CD4-positive, alpha-beta T cell treated with Interleukin-12 subunit alpha and Interleukin-12 subunit beta, for 1 hour (primary cell): ENCODE measurements at regions not wholly inside any gene's neighbourhood (a gene's known extent, or its start where the extent isn't known, plus 50 kb on each side); places are given as distances from the start of the nearest gene placed in this dataset.
"Not testable (repeated sequence)": the region's sequence is repeated elsewhere in the genome, so short reads cannot be mapped to it uniquely, and the experiment has no call there.

Experiments
- DNase-seq: peaks from one replicate; pipeline ENCODE4 v3.0.0-alpha.2; 2020

DNA sequence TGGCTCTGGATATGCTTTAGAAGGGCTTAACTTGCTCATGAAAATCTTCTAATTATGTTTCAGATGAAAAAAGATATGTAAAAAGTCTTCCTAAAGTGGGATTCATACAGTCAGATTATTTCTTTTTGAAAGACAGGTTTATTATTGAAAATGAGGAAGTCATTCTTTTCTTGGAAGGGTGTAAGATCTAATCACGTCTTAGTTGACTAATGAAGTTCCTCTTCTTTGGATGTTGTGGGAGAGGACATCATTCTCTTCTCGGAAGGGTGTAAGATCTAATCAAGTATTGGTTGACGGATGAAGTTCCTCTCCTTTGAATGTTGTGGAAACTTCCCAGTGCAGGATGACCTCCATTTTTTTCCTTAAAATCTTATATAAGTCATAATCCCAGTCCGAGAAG lies 74.9 kb downstream of the ALG10 start:
- DNase-seq: no peak

DNA sequence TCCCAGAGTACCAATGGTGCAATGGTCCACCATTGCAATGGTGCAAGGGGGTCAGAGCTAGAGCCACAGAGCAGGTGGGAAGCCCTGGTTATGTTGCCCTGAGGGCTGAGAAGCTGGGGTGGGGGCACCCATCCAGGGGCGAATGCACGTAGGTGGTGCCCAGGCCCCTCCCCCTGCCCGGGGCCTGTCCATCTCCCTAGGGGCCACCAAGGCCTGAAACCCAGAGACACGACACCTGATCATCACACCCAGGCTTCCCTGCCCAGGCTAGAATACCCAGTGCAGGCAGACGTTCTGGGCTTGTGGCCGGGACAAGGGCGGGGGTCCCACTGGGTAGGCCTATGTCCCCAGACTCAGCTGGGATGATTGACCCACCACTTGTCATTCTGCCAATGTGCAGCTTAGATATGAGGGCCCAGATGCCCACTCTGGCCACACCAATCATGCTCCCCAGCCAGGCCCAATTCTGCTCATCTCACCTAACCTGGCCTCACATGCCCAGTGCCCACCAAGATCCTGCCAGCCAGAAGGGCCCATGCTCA lies 83.2 kb downstream of the ALG10 start:
- no peak for DNase-seq

DNA sequence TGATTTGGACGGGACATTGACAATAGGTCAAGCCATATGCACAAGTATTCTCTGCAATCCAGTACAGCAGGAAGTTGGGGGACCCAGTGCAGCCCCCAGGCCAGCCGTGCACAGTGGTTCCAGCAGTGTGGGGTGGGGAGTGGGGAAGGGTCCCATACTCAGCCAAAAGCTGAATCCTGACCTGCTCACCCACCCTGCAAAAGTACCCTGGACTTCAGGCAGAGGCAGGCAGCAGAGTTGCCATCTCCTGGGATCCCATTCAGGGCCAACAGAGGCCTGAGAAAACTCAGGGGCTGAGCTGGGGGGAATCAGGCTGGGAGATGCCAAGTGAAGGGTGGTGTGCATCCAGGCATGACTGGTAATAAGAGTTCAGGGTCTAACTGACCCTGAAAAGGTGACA lies 83.9 kb downstream of the ALG10 start:
- no peak for DNase-seq

DNA sequence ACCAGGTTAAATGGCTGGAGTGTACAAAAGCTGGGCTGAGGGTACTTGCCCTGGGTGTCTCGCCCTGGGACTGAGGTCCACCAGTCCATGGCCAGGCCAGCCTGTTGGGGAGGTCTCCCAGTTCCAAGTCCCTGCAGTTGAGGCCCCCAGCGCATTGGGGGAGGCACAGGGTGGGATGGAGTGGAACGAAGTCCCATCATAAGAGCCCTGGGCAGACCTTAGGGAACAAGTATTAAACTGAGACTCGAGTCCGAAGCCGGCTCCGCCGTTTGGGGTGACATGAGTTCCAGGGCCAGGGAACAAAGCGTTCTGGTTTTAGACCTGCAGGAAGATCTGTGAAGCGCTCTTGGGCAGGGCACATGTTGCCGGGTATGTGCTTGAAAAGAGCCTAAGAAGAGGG lies 84.7 kb downstream of the ALG10 start:
- DNase-seq: no peak

DNA sequence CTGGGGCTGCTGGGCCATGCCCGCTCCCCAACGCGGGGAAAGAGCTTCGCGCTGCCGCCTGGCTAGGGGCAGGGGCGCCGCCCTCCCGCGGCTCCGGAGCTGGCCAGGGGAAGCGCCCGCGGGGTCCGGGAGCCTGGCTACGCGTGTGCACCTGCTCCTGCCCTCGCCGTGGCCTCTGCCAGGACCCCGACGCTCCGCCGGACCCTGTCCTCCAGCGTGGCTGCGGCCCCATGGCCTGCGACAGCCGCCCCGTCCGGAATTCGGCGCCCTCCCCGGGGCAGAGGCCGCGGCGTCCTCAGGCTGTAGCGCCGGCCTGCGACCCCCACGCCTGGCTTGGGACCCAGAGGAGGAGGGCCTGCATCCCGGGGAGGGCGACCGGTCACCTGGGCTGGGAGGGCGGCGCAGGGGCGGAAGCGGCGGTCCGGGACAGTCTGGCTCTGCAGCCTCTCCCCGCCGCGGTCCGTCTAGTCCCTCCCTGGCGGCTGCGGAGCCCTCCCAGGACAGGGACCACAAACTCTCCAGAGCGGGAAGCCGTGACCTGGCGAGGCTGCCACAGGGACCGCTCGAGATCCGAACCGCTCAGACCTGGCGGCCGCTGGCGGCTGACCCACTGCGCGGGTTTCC lies 85.6 kb downstream of the ALG10 start:
- DNase-seq: no peak

DNA sequence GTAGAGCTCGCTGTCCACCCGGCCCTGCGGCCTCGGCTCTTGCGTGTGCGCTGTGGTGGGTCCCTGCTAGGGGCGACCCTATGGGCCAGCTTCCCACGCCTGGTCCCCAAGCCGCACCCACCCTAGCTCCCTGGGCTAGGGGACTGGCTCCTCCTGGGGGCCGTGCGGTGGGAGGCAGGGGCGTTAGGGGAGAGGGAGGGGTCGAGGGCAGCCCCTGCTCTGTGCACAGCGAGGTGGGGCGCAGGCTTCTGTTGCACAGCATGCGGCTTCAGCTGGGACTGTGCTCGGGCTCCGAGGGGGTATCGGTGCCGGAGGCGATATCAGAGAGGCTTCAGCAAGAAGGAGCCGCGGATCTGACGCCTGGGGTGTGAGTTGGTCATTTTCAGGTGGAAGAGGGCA lies 86.1 kb downstream of the ALG10 start:
- DNase-seq: no peak

DNA sequence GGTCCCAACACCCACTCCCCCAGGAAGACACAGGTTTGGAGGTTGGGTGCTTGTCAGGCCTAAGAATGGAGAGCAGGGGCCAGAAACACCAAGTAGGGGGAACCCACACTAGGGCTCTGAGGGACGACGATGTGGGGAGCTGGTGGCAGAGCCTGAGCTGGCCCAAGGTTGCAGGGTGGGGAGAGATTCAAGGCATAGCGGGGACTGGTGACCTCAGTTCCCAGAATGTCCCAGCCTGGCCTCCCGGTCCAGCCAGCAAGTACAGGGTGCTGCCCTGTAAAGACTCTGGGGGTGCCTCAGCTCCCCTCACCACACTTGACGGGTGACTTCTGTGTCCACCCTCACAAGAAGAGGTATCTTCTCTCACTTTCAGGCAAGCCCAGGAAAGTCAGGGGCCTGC lies 86.7 kb downstream of the ALG10 start:
- DNase-seq: no peak

DNA sequence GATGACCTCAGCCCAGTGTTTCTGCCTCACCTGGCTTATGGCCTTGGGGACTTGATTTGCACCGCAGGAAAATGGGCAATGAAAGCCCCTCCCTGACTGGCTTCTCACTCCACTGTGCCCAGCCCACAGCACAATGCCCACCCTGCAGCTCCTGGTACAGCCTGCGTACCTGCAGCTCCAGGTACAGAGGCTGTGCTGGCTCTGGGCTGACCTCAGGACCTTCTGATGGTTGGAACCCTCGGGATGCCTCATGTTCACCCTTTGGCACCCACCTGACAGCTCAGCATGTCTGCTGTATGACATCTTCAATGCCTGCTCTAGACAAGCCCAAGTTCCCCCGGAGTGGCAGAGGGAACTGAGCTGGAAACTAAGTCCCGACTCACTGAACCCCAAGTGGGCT lies 87.1 kb downstream of the ALG10 start:
- no peak for DNase-seq

DNA sequence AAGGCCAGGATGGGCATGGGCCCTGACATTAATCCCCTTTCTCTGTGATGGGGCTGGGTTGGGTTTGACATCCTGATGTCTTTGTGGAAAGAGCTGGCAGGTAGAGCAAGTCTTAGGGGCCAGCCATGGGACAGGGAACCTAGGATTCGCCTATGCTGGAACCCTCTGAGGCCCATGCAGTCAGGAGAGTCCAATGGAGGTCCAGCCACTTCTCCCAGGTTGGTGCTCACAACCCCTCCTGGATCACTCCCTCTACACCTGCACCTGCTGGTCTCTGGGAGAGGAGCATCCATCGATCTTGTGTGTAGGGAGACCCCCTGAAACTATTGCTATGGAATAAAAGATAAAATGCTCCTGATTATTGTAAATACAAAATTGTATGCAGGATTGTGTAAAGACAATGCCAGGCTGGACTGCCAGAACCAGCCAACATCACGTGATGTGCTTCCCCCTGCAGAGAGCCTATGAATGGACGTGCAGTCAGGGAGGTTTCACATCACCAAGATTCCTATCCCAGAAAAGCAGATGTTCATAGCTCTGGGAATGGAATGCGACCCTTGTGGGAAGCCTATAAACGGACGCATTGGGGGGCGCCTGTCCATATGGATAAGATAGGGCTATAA lies 87.7 kb downstream of the ALG10 start:
- DNase-seq: not testable (repeated sequence)

DNA sequence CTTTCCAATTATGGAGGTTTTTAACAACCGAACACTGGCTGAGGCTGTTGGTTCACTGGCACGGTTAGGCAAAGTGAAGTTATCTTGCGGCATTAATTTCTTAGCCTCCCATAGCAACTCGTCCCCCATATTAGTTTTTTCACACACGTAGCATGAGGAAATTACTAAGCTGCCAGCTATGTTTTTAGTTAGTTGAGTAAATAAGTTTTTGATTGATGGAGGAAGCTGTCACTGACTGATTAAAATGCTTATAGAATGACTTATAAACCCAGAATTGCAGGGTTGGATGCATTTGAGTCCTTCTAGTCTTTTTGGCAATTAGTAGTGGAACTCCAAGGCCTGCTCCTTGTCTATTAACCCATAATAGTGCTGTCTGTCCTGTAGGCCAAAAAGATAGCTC lies 97.1 kb downstream of the ALG10 start:
- no peak for DNase-seq

DNA sequence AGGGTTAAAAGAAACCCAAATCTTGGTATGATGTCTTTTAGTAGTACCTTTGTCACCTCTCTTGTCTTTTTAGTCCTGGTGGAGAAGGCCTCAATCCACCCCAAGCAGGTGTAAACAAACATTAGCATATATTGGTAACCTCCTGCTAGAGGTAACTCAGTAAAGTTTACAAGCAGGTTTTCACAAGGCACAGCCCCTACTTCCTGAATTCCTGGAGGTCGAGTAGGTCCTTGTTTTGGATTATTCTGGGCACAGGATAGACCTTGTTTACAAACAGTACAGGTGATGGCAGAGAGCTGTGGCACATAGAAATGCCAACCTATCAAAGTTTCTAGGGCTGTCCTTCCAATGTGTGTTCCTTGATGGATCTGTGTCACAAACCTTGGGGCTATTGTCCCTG lies 99.1 kb downstream of the ALG10 start:
- no peak for DNase-seq

DNA sequence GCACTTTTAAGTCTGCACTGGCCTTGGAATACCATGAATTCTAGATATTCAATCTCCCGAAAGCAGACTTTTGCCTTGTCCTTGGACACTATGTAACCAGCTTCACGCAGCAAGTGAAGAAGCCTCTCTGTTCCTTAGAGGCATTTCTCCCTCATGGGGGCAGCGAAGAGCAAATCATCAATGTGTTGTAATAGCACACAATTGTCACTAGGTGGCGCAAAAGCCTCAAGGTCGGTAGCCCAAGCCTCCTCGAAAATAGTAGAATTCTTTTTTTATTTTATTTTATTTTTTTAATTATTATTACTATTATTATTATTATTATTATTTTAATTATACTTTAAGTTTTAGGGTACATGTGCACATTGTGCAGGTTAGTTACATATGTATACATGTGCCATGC lies 100.8 kb downstream of the ALG10 start:
- DNase-seq: peak; percentile 66

DNA sequence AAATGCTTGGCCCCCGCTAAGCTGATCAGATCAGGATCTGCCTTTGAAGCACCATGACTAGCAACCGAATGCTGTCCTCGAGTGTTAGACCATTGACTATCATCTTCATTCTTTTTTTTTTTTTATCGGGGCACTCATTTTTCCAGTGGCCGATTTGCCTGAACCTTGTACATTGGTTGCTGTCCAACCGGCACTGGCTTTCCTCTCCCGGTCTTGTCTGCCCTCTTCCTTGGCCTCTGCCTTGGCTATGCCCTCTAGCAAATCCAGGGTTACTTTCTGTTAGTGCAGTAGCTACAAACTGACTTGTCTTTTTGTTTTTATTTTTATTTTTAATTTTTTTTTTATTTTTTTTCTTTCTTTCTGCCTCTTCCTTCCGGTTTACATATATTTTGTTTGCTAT lies 102.3 kb downstream of the ALG10 start:
- DNase-seq: no peak

DNA sequence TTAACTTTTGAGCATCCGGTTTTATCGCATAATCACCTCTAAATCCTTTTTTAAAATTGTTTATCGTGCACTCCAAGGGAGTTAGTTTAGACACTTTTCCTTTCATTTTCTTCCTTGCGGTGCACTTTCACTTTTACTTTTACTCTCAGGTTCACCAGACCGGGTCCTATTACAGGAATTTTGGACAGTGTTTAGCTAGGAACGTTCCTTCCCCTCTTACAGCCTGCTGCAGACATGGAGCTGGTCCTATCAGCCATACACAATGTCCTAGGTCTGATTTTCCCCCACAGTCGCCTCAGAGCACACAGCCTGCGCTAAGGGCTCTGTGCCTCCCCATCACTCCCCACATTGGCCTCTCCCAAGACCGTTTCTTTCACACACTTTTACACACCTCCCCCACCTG lies 103.9 kb downstream of the ALG10 start:
- peak; percentile 22 for DNase-seq

DNA sequence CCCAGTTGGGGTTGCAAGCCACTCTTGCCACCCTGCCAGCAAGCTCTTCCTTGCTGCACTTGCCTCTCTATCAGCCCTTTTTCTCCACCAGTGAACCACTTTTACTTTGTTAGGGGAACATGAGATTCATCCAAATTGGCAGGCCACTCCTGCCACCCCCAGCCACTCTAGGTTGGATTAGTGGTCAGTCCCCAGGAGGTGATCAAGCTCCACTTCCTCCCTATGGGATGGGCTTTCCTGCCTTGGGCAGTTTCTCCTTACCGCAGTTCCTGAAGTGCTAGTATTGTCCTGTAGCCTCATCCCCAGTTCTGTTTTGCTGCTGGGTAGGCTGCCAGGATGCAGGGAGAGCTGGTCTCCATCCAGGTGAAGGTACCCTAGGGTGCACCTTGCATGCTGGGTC lies 104.5 kb downstream of the ALG10 start:
- no peak for DNase-seq

DNA sequence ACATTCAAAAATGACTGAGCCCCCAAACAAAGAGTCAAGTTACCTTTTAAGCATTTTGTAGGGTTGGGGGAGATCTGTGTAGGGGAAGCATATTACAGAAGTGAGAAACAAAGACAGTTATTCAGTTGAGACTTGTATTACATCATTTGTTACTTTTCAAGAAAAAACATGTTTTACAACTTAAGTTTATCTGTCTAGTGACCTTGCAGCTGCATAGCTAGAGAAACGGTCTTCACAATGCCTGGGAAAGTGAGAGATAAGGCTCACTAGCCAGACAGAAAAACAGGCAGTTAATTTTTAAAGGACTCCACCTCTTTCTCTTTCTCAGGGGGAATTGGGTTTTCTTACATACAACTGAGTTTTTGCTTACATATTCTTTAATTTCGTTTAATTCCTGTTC lies 105.1 kb downstream of the ALG10 start:
- DNase-seq: not testable (repeated sequence)

DNA sequence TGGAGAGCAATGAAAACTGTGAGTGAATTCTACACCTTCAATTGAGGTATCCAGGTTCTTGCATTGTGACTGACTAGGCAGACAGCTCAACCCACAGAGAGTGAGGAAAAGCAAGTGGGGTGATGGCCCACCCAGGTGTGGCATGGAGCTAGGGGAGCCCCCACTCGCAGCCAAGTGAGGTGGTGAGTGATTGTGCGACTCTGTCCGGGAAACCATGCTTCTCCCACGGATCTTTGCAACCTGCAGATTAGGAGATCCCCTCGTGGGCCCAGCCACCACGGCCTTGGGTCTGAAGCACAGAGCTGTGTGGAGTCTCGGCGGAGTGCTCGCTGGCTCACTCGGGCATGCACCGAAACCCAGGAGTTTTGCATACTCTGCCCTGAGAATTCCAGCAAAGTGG lies 120.1 kb downstream of the ALG10 start:
- DNase-seq: no peak

DNA sequence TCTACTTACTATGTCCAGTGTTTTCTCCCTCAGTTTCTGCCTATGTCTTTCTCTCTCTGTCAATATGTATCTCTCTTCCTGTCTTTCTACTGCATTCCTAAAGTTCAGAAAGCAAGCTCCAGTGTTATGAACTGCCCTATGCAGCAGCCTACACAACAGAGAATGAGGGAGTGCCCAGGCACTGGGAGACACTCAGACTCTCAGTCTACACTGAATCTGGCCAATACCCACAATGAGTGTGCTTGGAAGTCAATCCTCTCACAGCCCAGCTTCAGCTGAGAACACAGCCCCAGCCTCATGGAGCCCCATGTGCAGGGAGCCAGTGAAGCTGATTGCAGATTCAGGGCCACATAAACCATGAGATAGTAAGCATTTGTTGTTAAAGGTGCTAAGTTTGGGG lies 128.7 kb downstream of the ALG10 start:
- no peak for DNase-seq

DNA sequence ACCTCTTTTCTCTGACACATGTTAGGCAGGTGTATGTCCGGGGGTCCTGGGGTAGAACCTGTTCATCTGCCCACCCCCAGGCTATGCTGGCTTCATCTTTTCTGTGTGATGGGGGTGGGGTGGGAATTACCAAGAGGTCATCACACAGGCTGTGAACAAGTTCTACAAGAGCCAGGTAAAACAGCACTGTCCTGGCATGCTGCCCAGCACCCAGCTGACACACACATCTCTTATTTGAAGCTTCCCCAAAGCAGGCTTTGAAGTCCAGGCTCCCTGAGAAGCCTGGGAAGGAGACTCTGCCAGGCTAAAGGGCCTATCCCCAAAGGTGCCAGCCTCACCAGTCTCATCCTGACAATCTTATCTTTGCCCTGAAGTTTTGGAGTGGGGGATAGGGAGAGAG lies 141.1 kb downstream of the ALG10 start:
- no peak for DNase-seq

DNA sequence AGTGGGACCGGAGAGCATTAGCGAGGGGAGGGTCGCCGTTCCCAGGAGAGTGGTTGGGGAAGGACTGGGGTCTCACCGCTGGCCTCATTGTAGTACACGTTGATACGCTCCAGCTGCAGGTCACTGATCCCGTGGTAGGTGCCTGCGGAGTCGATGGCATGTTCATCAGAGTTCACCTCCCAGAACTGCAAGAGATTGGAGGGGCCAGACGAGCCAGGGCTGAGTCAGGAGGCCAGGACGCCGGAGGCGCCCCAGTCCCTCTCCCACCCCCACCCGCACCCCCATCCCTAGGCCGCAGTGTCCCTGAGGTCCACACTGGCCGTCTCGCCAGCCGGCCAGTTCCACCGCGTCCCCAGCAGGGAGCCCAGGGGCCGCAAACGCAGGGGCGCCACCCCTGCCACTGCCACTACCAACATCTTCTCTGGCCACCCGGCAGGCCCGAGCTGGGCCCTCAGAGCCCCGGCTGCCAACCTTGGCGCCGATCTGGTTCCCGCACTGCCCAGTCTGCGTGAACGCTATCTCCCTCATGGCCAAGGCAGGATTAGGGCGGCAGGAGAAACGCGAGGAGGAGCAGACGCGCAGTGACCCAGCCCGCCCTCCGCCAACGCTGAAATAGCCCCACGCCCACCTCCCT lies 144.2 kb downstream of the ALG10 start:
- no peak for DNase-seq

DNA sequence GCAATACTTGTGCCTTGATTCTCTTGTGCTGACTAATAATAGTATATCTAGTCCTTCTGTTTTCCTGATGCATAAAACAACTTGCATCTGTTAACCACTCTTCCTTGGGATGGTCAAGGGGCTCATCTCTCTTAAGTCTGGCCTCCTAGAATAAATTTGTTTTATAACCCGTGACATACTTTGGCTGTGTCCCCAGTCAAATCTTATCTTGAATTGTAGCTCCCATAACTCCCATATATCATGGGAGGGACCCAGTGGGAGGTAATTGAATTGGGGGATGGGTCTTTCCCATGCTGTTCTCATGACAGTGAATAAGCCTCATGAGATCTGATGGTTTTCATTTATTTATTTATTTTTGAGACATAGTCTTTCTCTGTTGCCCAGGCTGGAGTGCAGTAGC lies 146.2 kb downstream of the ALG10 start:
- DNase-seq: not testable (repeated sequence)

DNA sequence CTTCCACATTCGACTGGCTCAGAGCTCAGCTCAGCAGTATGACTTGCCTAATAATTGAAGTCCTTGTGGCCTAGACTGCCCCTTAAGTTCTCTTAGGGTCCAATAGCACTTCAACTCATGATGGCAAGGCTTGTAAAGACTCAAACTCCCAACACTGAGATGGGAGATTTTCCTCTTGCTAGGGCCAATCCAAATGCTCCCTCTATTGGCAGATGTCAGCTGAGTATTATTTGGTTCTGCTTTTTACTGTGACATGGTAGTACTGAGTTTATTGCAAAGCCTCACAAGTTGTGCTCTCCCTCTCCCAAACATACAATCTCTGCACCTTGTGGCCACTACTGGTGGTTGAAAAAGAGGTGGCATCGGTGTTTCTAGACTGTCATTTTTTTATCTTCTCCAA lies 164.2 kb downstream of the ALG10 start:
- no peak for DNase-seq

DNA sequence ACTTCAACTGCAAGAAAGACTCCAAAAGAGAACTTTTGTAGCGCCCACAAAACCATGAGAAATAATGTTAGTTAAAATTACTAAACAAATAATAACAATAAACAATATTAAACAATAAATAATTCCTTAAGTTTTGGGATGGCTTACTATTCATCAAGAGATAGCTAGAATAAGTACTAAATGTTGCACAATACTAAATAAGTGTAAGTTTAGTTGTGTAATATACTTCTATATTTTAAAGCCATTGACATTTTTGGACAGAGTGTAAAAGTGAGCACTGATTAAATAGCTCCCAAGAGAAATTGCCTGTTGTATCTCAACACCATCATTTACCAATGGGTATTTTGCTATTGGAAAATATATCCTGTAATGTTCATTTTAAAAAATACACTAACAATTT lies 166.7 kb downstream of the ALG10 start:
- DNase-seq: no peak

DNA sequence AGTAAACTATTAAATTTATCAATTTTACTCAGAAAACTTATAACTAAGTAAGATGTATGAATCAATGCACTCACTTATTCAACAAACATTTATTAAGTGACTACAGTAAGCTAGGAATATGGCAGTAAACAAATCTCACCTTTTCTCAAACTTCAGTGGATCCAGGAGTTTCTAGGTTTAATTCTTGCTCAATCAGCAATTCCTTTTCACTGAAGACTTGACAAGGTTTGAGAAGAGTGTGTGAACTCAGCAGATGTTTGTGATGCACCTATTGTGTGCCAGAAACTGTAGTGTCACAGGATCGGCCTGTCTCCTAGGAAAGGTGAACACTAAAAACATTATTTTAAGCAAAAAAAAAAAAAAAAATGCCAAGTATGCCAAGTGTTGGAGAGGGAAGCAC lies 167.8 kb downstream of the ALG10 start:
- DNase-seq: no peak

DNA sequence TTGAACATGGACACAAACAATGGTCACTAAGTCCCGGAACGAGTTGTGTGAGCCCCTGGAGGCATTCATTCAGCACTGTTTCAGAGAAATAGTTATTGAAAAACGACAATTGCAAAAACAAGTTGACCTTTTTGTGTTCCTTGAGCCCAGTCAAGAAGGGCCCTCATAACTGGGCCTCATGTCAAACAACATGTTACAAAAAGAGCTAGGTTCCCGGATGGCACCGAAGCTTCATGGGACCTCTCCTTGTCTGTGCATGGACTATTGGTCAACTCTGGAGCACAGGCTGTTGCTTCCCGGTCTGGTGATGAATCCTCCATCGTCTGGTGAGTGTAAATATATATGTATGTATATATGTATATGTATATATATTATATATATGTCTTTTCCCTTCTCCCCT lies 176.6 kb downstream of the ALG10 start:
- DNase-seq: no peak
